Aorta (tissue), 5 donors: ENCODE measurements at regions not wholly inside any gene's neighbourhood (a gene's known extent, or its start where the extent isn't known, plus 50 kb on each side); places are given as distances from the start of the nearest gene placed in this dataset.
"Not testable (repeated sequence)": the region's sequence is repeated elsewhere in the genome, so short reads cannot be mapped to it uniquely, and the experiment has no call there.

Experiments used
- ATAC-seq: fragments of 200-7000 bp; cut with Tn5 transposase; one replicate; pipeline ENCODE4 v1.9.1; 2022; ENCODE audit warnings: moderate library complexity; ENCODE audit not compliant: low FRiP score
- DNase-seq, 2 donors: peaks; one replicate each; pipeline ENCODE4 v3.0.0-alpha.2; 2020
- H3K27ac ChIP-seq, 2 donors: one replicate each; pipeline ENCODE4 v1.5.1; 2013; ENCODE audit warnings: low read length in 2 of 2, mild to moderate bottlenecking in 2 of 2, moderate library complexity in 2 of 2, control low read depth in 1 of 2, inconsistent platforms in 1 of 2, low read depth in 1 of 2
- H3K27me3 ChIP-seq, 2 donors: one replicate each; pipeline ENCODE4 v1.6.1; 2013; ENCODE audit warnings: control low read depth in 1 of 2, low read length in 1 of 2, mild to moderate bottlenecking in 1 of 2, moderate library complexity in 1 of 2; ENCODE audit not compliant: insufficient read depth in 2 of 2, control insufficient read depth in 1 of 2
- H3K36me3 ChIP-seq, 2 donors: one replicate each; pipeline ENCODE4 v1.6.1; 2013; ENCODE audit warnings: control low read depth in 1 of 2, low read length in 1 of 2, mild to moderate bottlenecking in 1 of 2; ENCODE audit not compliant: insufficient read depth in 2 of 2, control insufficient read depth in 1 of 2
- H3K4me1 ChIP-seq, 2 donors: one replicate each; pipeline ENCODE4 v1.6.1; 2013; ENCODE audit warnings: low read length in 2 of 2, control low read depth in 1 of 2, mild to moderate bottlenecking in 1 of 2, moderate library complexity in 1 of 2; ENCODE audit not compliant: insufficient read depth in 2 of 2, control insufficient read depth in 1 of 2
- H3K4me3 ChIP-seq, 2 donors: one replicate each; pipeline ENCODE4 v1.5.1; 2013; ENCODE audit warnings: low read length in 2 of 2, control low read depth in 1 of 2, mild to moderate bottlenecking in 1 of 2
- H3K9me3 ChIP-seq: one replicate; pipeline ENCODE4 v1.6.1; 2013; ENCODE audit warnings: mild to moderate bottlenecking, low read length; ENCODE audit not compliant: control insufficient read depth
- WGBS, 2 donors: extraction: QIAGEN DNeasy Blood & Tissue Kit; methylation state at CpG; one replicate each; pipeline ENCODE4 v1.1.7; 2013; 5-methylcytosine and 5-hydroxymethylcytosine counted together
- intact Hi-C, 2 donors: fragments of 100-400 bp; cut with DNase I; formaldehyde crosslinking; loops; one replicate each; pipeline versions ENCODE4 v1.14.2 to v1.15.0; 2022
- donor health status: healthy with polysubstance abuse.
- donor health status: Bipolar disorder and iron deficiency.
- donor health status: DM: no; HTN: no; CAD: no.
- donor health status: DM: no; HTN: no; CAD: no.
- donor health status: DM: yes; HTN: yes; CAD: no.

DNA sequence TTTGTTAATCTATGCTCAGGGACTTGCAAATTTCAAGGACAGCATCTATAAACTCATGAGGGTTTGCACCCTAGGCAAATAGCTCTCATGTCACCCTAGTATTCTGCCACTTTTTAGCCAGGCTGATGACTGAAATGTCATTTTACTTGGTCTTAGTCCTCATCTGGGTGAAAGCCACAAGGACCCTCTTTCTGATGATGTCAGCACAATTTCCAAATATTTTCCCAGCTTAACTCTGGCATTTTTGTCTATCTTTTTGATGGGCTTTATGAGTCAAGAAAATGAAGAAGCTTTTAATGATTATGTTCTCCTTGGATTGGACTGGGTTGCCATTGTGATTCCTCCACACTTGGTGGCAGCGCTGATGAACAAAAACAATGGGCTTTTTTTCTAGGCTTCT, 420.1 kb upstream of the BTBD3 start:
- 89 to 91% methylated on average over 1 of the region's 1 CpG for WGBS, 2 donors
- no peaks in the 10 kb centered on the region for H3K4me1 ChIP-seq
- ATAC-seq (no peak), DNase-seq (no peak)
- intact Hi-C loops: no loop called here
- no peak overlapping the region for H3K27ac ChIP-seq
- H3K36me3 ChIP-seq: no peaks in the 10 kb centered on the region
- H3K9me3 ChIP-seq: no peaks in the 10 kb centered on the region
- H3K4me3 ChIP-seq: no peak overlapping the region
- no peaks in the 10 kb centered on the region for H3K27me3 ChIP-seq

- no peaks in the 10 kb centered on the region for H3K4me1 ChIP-seq
- H3K27me3 ChIP-seq: no peaks in the 10 kb centered on the region
- no peak for DNase-seq
- no peaks in the 10 kb centered on the region for H3K36me3 ChIP-seq
- no peak for ATAC-seq
- no peak overlapping the region for H3K27ac ChIP-seq
- H3K9me3 ChIP-seq: no peaks in the 10 kb centered on the region
- intact Hi-C loops: no loop called here
- H3K4me3 ChIP-seq: no peak overlapping the region
- 64 to 72% methylated on average over 6 of the region's 6 CpGs for WGBS, 2 donors
Measured at GRCh38 chr20:11499101-11499634, 418.5 kb upstream of the BTBD3 start.

DNA sequence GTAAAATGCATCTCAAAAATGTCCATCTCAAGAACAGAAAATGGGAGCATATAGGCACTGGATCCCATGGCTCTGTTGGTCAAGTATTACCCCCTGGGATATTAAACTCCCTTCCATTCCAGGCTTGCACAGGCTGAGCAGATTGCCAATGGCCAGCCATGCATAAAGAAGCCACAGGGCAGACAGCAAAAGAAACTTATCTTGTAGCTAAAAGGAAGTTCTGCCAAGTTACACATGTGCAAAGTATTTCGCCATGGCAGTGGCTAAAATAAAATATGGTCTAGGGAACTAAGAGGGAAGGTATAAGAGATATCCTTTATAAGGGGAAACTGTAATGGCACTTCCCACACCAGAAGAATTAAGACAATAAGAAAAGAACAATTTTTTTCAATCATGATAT, 415.6 kb upstream of the BTBD3 start:
- intact Hi-C loops: no loop called here
- Histone ChIP-seq H3K36me3 (no peaks in the 10 kb centered on the region), H3K27me3 (no peaks in the 10 kb centered on the region), H3K27ac (no peak overlapping the region), H3K4me1 (no peaks in the 10 kb centered on the region), H3K4me3 (peak overlapping the region in 1 of 2 donors; percentile 14), H3K9me3 (no peaks in the 10 kb centered on the region)
- no peak for ATAC-seq
- no peak for DNase-seq
- 42 to 54% methylated on average over 1 of the region's 1 CpG for WGBS, 2 donors

DNA sequence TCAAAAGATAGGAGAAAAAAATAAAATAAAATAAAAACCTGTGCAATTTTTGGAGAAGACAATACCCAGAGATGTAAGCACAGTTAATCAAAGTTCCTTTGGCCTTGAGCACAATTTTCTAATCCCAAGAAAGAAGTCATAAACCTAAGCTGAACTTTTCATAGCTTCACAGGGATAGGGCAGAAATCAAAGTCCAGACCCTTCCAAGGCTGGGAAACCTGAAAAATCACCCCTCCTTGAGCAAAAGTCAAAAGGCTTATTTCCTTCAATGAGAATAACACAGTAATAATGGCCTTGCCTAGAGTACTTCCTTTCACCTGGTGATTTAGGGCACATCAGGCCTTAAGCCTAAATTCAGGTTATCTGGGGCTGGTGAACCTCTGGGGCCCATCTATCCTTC, 415.0 kb upstream of the BTBD3 start:
- intact Hi-C loops: no loop called here
- H3K4me1 ChIP-seq: no peaks in the 10 kb centered on the region
- H3K9me3 ChIP-seq: no peaks in the 10 kb centered on the region
- no peak overlapping the region for H3K27ac ChIP-seq
- DNase-seq: no peak
- H3K36me3 ChIP-seq: no peaks in the 10 kb centered on the region
- ATAC-seq: no peak
- no peak overlapping the region for H3K4me3 ChIP-seq
- H3K27me3 ChIP-seq: no peaks in the 10 kb centered on the region

DNA sequence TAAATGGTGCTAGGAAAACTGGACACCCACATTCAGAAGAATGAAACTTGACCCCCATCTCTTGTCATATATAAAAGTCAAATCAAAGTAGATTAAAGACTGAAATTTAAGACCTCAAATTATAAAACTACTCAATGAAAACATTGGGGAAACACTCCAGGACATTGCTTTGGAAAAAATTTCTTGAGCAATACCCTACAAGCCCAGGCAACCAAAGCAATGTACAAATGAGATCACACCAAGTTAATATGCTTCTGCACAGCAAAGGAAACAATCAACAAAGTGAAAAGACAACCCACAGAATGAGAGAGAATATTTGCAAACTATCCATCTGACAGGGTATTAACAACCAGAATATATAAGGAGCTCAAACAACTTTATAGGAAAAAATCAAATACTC, 407.9 kb upstream of the BTBD3 start:
- ATAC-seq: no peak
- no peak for DNase-seq
- H3K36me3 ChIP-seq: no peaks in the 10 kb centered on the region
- no peaks in the 10 kb centered on the region for H3K9me3 ChIP-seq
- intact Hi-C loops: no loop called here
- no peaks in the 10 kb centered on the region for H3K27me3 ChIP-seq
- no peaks in the 10 kb centered on the region for H3K4me1 ChIP-seq
- no peak overlapping the region for H3K4me3 ChIP-seq
- H3K27ac ChIP-seq: no peak overlapping the region

DNA sequence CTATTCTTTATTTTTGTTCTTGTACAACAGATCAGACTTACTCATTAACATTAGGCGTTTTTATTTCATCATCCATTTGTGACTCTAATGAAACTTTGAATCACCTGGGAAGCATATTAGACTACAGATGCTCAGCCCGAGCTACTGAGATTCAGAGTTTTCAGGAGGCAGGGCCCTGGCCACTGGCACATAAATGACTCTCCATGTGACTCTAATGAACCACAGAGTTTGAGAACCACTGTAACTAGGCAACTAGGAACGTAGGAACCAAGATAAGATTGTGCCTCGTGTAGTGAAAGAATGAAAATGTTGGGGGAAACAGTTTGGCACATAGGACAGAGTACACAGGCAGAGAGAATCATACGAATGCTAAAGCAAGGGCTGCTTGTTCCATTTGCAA, 405.9 kb upstream of the BTBD3 start:
- Histone ChIP-seq H3K4me3 (no peak overlapping the region), H3K27me3 (no peaks in the 10 kb centered on the region), H3K36me3 (no peaks in the 10 kb centered on the region), H3K4me1 (no peaks in the 10 kb centered on the region), H3K9me3 (no peaks in the 10 kb centered on the region), H3K27ac (no peak overlapping the region)
- intact Hi-C loops: no loop called here
- 29 to 34% methylated on average over 5 of the region's 5 CpGs for WGBS, 2 donors
- DNase-seq: no peak
- no peak for ATAC-seq

GRCh38 chr20:11513241-11513745, 404.4 kb upstream of the BTBD3 start:
- DNase-seq, intact Hi-C loops, H3K27me3 ChIP-seq, H3K36me3 ChIP-seq, H3K9me3 ChIP-seq, H3K4me1 ChIP-seq, ATAC-seq, H3K4me3 ChIP-seq, H3K27ac ChIP-seq: not testable (repeated sequence)
- 97 to 99% methylated on average over 7 to 39 of the region's 39 CpGs for WGBS, 2 donors

DNA sequence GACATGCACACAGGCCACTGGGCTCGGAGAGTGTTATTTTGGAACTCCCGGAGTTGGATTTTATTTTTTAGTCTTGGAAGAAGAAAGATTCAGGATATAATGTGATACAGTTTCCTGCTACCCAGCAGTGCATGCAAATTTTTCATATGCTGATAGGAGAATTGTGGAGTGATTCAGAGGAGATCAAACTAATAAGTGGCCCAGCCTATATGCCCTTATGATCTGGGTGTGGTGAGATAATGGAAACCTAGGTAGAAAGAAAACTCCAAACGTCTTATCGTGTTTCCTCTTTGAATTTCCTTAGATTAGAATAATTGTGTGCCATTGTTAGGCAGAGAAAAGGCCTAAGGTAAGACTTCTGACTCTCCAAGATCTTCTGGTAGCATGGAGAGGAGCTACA, 401.2 kb upstream of the BTBD3 start:
- Histone ChIP-seq H3K4me1 (no peaks in the 10 kb centered on the region), H3K27me3 (no peaks in the 10 kb centered on the region), H3K27ac (no peak overlapping the region), H3K4me3 (no peak overlapping the region), H3K36me3 (no peaks in the 10 kb centered on the region), H3K9me3 (no peaks in the 10 kb centered on the region)
- 93 to 95% methylated on average over 4 of the region's 4 CpGs for WGBS, 2 donors
- intact Hi-C loops: no loop called here
- DNase-seq (no peak), ATAC-seq (no peak)

GRCh38 chr20:11520596-11520995, 397.1 kb upstream of the BTBD3 start:
- H3K4me1 ChIP-seq: no peaks in the 10 kb centered on the region
- intact Hi-C loops: no loop called here
- WGBS, 2 donors: 0 to 17% methylated on average over 1 of the region's 1 CpG

More at GRCh38 chr20:11520596-11520995, 397.1 kb upstream of the BTBD3 start:
- ATAC-seq (no peak), DNase-seq (no peak)
- Histone ChIP-seq H3K27me3 (no peaks in the 10 kb centered on the region), H3K4me3 (no peak overlapping the region), H3K36me3 (no peaks in the 10 kb centered on the region), H3K27ac (no peak overlapping the region), H3K9me3 (peaks cover 4% of the 10 kb centered on the region)
